Hepatocyte (in vitro differentiated cells): ENCODE measurements at regions not wholly inside any gene's neighbourhood (a gene's known extent, or its start where the extent isn't known, plus 50 kb on each side); places are given as distances from the start of the nearest gene placed in this dataset.

Source experiments
- DNase-seq: peaks from one replicate; pipeline ENCODE4 v3.0.0-alpha.2; 2016; ENCODE audit warnings: low spot score
- H2AFZ ChIP-seq: fragments of 200-600 bp; sonication (generic); 2 replicates; pipeline ENCODE4 v1.6.0; 2016; ENCODE audit warnings: antibody characterized with exemption, mild to moderate bottlenecking
- H3K27ac ChIP-seq: fragments of 200-600 bp; sonication (generic); 2 replicates; pipeline ENCODE4 v1.5.1; 2016; ENCODE audit warnings: mild to moderate bottlenecking
- H3K27me3 ChIP-seq: fragments of 200-600 bp; sonication (generic); 2 replicates; pipeline ENCODE4 v1.6.1; 2016
- H3K36me3 ChIP-seq: fragments of 200-600 bp; sonication (generic); replicated peaks from 2 replicates; pipeline ENCODE4 v1.5.1; 2016; ENCODE audit warnings: low read depth; ENCODE audit not compliant: insufficient read depth
- H3K4me1 ChIP-seq: fragments of 200-600 bp; sonication (generic); 2 replicates; pipeline ENCODE4 v1.5.1; 2016; ENCODE audit warnings: mild to moderate bottlenecking, moderate library complexity; ENCODE audit not compliant: insufficient read depth
- H3K4me2 ChIP-seq: fragments of 200-600 bp; sonication (generic); 2 replicates; pipeline ENCODE4 v1.6.0; 2016
- H3K4me3 ChIP-seq: fragments of 200-600 bp; sonication (generic); 2 replicates; pipeline ENCODE4 v1.5.1; 2016; ENCODE audit warnings: mild to moderate bottlenecking
- H3K79me2 ChIP-seq: fragments of 200-600 bp; sonication (generic); 2 replicates; pipeline ENCODE4 v1.6.0; 2017; ENCODE audit warnings: mild to moderate bottlenecking
- H3K9me2 ChIP-seq: fragments of 200-600 bp; sonication (generic); replicated peaks from 2 replicates; pipeline ENCODE4 v1.6.0; 2017; ENCODE audit warnings: mild to moderate bottlenecking; ENCODE audit not compliant: insufficient read depth
- H3K9me3 ChIP-seq: fragments of 200-600 bp; sonication (generic); 2 replicates; pipeline ENCODE4 v1.5.1; 2016; ENCODE audit warnings: low read depth, mild to moderate bottlenecking
- H4K20me1 ChIP-seq: fragments of 200-600 bp; sonication (generic); 2 replicates; pipeline ENCODE4 v1.6.0; 2016; ENCODE audit warnings: mild to moderate bottlenecking; ENCODE audit not compliant: insufficient read depth, poor library complexity, severe bottlenecking
- EZH2 ChIP-seq: fragments of 200-600 bp; sonication (generic); IDR thresholded peaks from 2 replicates; pipeline ENCODE4 v1.6.1; 2016; ENCODE audit warnings: antibody characterized with exemption, mild to moderate bottlenecking, borderline replicate concordance
- EZH2phosphoT487 ChIP-seq: fragments of 200-600 bp; sonication (generic); IDR thresholded peaks from one replicate; pipeline ENCODE4 v1.6.1; 2018; ENCODE audit warnings: antibody characterized with exemption, mild to moderate bottlenecking, low read depth, moderate library complexity; ENCODE audit not compliant: unreplicated experiment, severe bottlenecking
- WGBS: methylation state at CpG from one replicate; pipeline ENCODE4 v1.1.6; 2016; ENCODE audit warnings: low lambda C conversion rate; ENCODE audit errors: missing lambda C conversion rate; 5-methylcytosine and 5-hydroxymethylcytosine counted together
- TF ChIP-seq, protein P1 (sequence below): fragments of 200-600 bp; sonication (generic); IDR thresholded peaks from 2 replicates; pipeline ENCODE4 v1.5.1; 2016; ENCODE audit warnings: antibody characterized with exemption, mild to moderate bottlenecking; ENCODE audit not compliant: poor library complexity

DNA sequence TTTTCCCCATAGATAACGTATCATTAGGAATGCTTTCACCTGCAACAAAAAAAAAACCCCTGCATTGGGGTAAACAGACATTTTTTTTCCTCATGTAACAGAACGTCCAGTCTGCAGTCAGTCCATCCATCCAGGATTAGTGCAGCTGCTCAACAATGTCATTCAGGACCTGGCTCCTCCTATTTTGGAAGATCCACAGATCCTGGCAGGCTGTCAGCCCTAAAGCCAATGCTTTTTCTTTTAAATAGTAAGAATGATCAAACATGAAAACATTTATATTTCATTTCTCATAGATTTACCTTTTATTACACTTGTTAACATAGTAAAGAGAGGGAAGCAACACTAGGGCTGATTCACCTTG lies 116.5 kb upstream of the CCDC28A start:
- H3K36me3 ChIP-seq: no peaks in the 10 kb centered on the region
- WGBS: 71% methylated on average over 2 of the region's 2 CpGs
- H3K4me2 ChIP-seq: no peak overlapping the region
- no peak overlapping the region for H3K27ac ChIP-seq
- no peak for DNase-seq
- peaks cover 14% of the 10 kb centered on the region for H3K79me2 ChIP-seq
- no peak overlapping the region for H2AFZ ChIP-seq
- no peaks in the 10 kb centered on the region for H3K4me1 ChIP-seq
- H3K4me3 ChIP-seq: no peak overlapping the region
- no peaks in the 10 kb centered on the region for H3K9me3 ChIP-seq
- H3K27me3 ChIP-seq: no peaks in the 10 kb centered on the region
- no peaks in the 10 kb centered on the region for H4K20me1 ChIP-seq
- no peaks in the 10 kb centered on the region for H3K9me2 ChIP-seq
- TF ChIP-seq EZH2phosphoT487 (no peak), EZH2 (no peak)
- TF ChIP-seq, protein P1, sequence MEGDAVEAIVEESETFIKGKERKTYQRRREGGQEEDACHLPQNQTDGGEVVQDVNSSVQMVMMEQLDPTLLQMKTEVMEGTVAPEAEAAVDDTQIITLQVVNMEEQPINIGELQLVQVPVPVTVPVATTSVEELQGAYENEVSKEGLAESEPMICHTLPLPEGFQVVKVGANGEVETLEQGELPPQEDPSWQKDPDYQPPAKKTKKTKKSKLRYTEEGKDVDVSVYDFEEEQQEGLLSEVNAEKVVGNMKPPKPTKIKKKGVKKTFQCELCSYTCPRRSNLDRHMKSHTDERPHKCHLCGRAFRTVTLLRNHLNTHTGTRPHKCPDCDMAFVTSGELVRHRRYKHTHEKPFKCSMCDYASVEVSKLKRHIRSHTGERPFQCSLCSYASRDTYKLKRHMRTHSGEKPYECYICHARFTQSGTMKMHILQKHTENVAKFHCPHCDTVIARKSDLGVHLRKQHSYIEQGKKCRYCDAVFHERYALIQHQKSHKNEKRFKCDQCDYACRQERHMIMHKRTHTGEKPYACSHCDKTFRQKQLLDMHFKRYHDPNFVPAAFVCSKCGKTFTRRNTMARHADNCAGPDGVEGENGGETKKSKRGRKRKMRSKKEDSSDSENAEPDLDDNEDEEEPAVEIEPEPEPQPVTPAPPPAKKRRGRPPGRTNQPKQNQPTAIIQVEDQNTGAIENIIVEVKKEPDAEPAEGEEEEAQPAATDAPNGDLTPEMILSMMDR: no peak

DNA sequence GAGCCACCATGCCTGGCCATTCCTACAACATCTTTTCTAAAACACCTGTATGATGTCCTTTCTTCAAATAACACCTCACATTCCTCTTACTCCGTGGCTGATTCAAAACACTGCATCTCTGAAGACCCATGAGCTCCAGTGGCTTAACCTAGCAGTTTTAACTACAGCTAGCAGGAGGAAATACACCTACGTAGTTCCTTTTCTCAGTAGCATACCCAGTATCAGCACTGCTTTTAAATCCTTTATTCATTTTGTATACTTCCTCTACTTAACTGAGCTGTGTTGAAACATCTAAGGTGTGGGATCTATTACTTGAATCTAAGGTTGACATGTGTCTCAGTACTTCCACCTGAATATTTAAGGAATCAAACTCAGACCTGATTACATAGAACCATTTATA lies 113.6 kb upstream of the CCDC28A start:
- 92% methylated on average over 2 of the region's 2 CpGs for WGBS
- no peak overlapping the region for H2AFZ ChIP-seq
- H3K27ac ChIP-seq: no peak overlapping the region
- no peaks in the 10 kb centered on the region for H4K20me1 ChIP-seq
- DNase-seq: no peak
- H3K79me2 ChIP-seq: peaks cover 14% of the 10 kb centered on the region
- H3K9me3 ChIP-seq: no peaks in the 10 kb centered on the region
- H3K27me3 ChIP-seq: no peaks in the 10 kb centered on the region
- H3K36me3 ChIP-seq: no peaks in the 10 kb centered on the region
- H3K4me3 ChIP-seq: no peak overlapping the region
- TF ChIP-seq EZH2phosphoT487 (no peak), EZH2 (no peak)
- TF ChIP-seq, protein P1: no peak
- H3K9me2 ChIP-seq: no peaks in the 10 kb centered on the region
- no peak overlapping the region for H3K4me2 ChIP-seq
- no peaks in the 10 kb centered on the region for H3K4me1 ChIP-seq

DNA sequence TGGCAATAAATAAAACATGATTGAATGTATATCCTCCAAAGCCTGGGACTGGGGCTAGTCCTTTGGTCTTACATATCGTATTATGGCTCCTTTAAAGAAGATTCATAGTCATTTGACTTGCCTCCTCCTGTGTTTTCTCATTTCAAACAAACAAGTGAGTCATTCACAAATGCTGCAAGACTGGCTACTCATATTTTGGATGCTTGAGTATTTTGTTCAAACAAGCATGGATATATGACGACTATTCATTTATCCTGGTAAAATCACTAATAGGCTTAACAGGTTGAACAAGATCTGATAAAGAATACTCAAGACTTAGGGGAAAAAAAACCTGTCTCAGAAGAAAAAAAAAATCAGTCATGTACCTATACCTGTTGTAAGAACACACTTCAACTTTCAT lies 111.1 kb upstream of the CCDC28A start:
- Histone ChIP-seq H3K79me2 (peaks cover 17% of the 10 kb centered on the region), H3K4me3 (no peak overlapping the region), H3K27me3 (no peaks in the 10 kb centered on the region), H3K27ac (peak overlapping the region; percentile 29), H2AFZ (no peak overlapping the region), H3K9me2 (no peaks in the 10 kb centered on the region), H3K4me2 (no peak overlapping the region), H3K36me3 (no peaks in the 10 kb centered on the region), H3K4me1 (no peaks in the 10 kb centered on the region), H4K20me1 (no peaks in the 10 kb centered on the region), H3K9me3 (no peaks in the 10 kb centered on the region)
- TF ChIP-seq EZH2: no peak
- TF ChIP-seq EZH2phosphoT487: no peak
- TF ChIP-seq, protein P1: no peak
- 60% methylated on average over 2 of the region's 2 CpGs for WGBS
- DNase-seq: no peak

DNA sequence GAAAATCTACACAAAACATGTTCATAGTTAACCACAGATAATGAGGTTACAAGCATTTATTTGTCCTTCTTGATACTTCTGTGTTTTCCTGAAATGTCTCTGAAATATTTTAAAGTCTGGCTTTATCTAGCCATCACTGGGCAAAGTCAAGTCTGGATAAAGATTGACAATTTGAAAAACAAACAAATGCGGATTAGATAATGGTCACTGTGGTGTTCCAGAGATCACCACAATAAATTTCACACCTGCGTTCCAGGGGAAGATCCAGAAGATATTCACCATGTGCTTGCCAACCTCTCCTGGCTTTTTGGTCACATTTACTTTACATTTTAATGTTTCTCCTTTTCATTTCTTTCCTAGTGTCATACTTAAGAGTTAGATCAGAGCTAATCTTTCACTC lies 109.7 kb upstream of the CCDC28A start:
- H3K27me3 ChIP-seq: no peaks in the 10 kb centered on the region
- no peaks in the 10 kb centered on the region for H3K4me1 ChIP-seq
- peak overlapping the region; percentile 46 for H3K4me2 ChIP-seq
- H3K27ac ChIP-seq: peak overlapping the region; percentile 40
- no peak overlapping the region for H3K4me3 ChIP-seq
- no peak for DNase-seq
- H2AFZ ChIP-seq: no peak overlapping the region
- H4K20me1 ChIP-seq: no peaks in the 10 kb centered on the region
- TF ChIP-seq, protein P1: no peak
- TF ChIP-seq EZH2 (no peak), EZH2phosphoT487 (no peak)
- H3K9me3 ChIP-seq: no peaks in the 10 kb centered on the region
- H3K36me3 ChIP-seq: no peaks in the 10 kb centered on the region
- peaks cover 16% of the 10 kb centered on the region for H3K79me2 ChIP-seq
- H3K9me2 ChIP-seq: no peaks in the 10 kb centered on the region
- 59% methylated on average over 2 of the region's 2 CpGs for WGBS
